Lower lobe of right lung (tissue), 2 donors: ENCODE measurements at regions not wholly inside any gene's neighbourhood (a gene's known extent, or its start where the extent isn't known, plus 50 kb on each side); places are given as distances from the start of the nearest gene placed in this dataset.

ENCODE experiments used
- ATAC-seq, 2 donors: fragments of 200-7000 bp; cut with Tn5 transposase; one replicate each; pipeline ENCODE4 v1.9.1; 2020 to 2022; ENCODE audit warnings: mild to moderate bottlenecking in 2 of 2, moderate library complexity in 2 of 2
- DNase-seq: peaks from one replicate; pipeline ENCODE4 v3.0.0-alpha.2; 2020
- H3K27ac ChIP-seq: fragments of 200-600 bp; one replicate; pipeline ENCODE4 v1.8.0; 2022
- H3K27me3 ChIP-seq: fragments of 200-600 bp; one replicate; pipeline ENCODE4 v1.8.0; 2022; ENCODE audit warnings: low read depth
- H3K36me3 ChIP-seq: fragments of 200-600 bp; one replicate; pipeline ENCODE4 v1.8.0; 2022; ENCODE audit warnings: mild to moderate bottlenecking
- H3K4me1 ChIP-seq: fragments of 200-600 bp; one replicate; pipeline ENCODE4 v1.8.0; 2022
- H3K4me3 ChIP-seq: fragments of 200-600 bp; one replicate; pipeline ENCODE4 v1.8.0; 2022; ENCODE audit warnings: mild to moderate bottlenecking
- H3K9me3 ChIP-seq: fragments of 200-600 bp; one replicate; pipeline ENCODE4 v1.8.0; 2022
- intact Hi-C: fragments of 100-400 bp; cut with DNase I; formaldehyde crosslinking; loops from one replicate; pipeline ENCODE4 v1.11.0; 2022
- TF ChIP-seq, protein P1 (sequence below): fragments of 200-600 bp; IDR thresholded peaks from one replicate; pipeline ENCODE4 v1.8.0; 2022; ENCODE audit warnings: antibody characterized with exemption, mild to moderate bottlenecking
- donor health status: DM: no; HTN: yes; CAD: no; lungs with severe emphysema.

DNA sequence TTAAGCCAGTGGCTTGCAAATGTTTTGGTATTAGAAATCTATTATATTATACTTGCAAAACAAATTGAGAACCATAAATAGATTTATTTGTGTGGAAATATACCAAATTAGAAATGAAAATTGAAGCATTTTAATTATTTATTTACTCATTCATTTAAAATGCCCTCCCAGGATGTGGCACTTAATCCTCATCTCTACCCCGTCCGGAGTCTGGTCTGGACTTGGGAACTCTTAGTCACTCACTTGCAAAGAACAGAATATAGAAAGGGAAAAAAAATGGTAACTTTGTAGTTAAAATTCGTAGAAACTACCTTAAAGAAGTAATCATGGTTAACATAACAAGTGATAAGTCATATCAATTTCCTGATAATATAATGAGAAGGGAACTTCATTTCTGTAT, 775.9 kb upstream of the INTU start:
- Histone ChIP-seq H3K27ac (no peak overlapping the region), H3K4me1 (no peaks in the 10 kb centered on the region), H3K4me3 (no peak overlapping the region), H3K36me3 (no peaks in the 10 kb centered on the region), H3K9me3 (peaks cover 4% of the 10 kb centered on the region), H3K27me3 (no peaks in the 10 kb centered on the region)
- TF ChIP-seq, protein P1, sequence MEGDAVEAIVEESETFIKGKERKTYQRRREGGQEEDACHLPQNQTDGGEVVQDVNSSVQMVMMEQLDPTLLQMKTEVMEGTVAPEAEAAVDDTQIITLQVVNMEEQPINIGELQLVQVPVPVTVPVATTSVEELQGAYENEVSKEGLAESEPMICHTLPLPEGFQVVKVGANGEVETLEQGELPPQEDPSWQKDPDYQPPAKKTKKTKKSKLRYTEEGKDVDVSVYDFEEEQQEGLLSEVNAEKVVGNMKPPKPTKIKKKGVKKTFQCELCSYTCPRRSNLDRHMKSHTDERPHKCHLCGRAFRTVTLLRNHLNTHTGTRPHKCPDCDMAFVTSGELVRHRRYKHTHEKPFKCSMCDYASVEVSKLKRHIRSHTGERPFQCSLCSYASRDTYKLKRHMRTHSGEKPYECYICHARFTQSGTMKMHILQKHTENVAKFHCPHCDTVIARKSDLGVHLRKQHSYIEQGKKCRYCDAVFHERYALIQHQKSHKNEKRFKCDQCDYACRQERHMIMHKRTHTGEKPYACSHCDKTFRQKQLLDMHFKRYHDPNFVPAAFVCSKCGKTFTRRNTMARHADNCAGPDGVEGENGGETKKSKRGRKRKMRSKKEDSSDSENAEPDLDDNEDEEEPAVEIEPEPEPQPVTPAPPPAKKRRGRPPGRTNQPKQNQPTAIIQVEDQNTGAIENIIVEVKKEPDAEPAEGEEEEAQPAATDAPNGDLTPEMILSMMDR: no peak
- ATAC-seq: no peak
- no peak for DNase-seq
- intact Hi-C loops: no loop called here

DNA sequence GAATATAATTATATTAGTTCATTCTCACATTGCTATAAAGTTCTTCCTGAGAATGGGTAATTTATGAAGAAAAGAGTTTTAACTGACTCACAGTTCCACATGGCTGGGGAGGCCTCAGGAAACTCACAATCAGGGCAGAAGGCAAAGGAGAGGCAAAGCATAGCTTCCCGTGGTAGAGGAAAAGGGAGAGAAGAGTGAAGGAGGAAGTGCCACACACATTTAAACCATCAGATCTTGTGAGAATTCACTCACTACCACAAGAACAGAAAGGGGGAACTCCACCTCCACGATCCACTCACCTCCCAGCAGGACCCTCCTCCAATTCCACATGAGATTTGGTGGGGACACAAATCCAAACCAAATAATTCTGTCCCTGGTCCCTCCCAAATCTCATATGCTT, 773.4 kb upstream of the INTU start:
- H3K4me1 ChIP-seq: no peaks in the 10 kb centered on the region
- H3K27ac ChIP-seq: no peak overlapping the region
- intact Hi-C loops: no loop called here
- no peak for DNase-seq
- no peaks in the 10 kb centered on the region for H3K27me3 ChIP-seq
- H3K36me3 ChIP-seq: no peaks in the 10 kb centered on the region
- H3K9me3 ChIP-seq: peaks cover 4% of the 10 kb centered on the region
- no peak for ATAC-seq
- TF ChIP-seq, protein P1: no peak
- H3K4me3 ChIP-seq: no peak overlapping the region

DNA sequence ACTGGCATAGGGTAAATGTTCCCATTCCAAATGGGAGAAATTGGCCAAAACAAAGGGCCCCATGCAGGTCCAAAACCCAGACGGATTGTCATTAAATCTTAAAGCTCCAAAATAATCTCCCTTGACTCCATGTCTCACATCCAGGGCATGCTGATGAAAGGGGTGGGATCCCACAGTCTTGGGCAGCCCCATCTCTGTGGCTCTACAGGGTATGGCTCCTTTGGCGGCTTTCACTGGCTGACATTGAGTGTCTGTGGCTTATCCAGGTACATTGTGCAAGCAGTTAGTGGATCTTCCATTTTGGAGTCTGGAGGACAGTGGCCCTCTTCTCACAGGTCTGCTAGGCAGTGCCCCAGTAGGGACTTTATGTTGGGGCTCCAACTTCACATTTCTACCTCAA, 772.9 kb upstream of the INTU start:
- Histone ChIP-seq H3K4me3 (no peak overlapping the region), H3K27me3 (no peaks in the 10 kb centered on the region), H3K4me1 (no peaks in the 10 kb centered on the region), H3K9me3 (peaks cover 4% of the 10 kb centered on the region), H3K36me3 (no peaks in the 10 kb centered on the region), H3K27ac (no peak overlapping the region)
- TF ChIP-seq, protein P1: no peak
- ATAC-seq (no peak), DNase-seq (no peak)
- intact Hi-C loops: no loop called here

DNA sequence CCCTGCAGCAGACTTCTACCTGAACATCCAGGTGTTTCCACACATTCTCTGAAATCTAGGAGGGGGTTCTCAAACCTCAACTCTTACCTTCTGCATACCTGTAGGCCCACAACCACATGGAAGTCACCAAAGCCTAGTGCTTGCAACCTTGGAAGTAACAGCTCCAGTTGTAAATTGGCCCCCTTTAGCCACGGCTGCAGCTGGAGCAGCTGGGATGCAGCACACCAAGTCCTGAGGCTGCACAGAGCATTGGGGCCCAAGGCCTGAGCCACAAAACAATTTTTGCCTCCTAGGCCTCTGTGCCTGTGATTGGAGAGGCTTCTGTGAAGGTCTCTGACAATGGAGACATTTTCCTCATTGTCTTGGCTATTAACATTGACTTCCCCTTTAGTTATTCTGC, 772.4 kb upstream of the INTU start:
- H3K27ac ChIP-seq: no peak overlapping the region
- no peak for ATAC-seq
- H3K36me3 ChIP-seq: no peaks in the 10 kb centered on the region
- H3K27me3 ChIP-seq: no peaks in the 10 kb centered on the region
- peaks cover 4% of the 10 kb centered on the region for H3K9me3 ChIP-seq
- TF ChIP-seq, protein P1: no peak
- DNase-seq: no peak
- H3K4me3 ChIP-seq: no peak overlapping the region
- no peaks in the 10 kb centered on the region for H3K4me1 ChIP-seq
- intact Hi-C loops: no loop called here

DNA sequence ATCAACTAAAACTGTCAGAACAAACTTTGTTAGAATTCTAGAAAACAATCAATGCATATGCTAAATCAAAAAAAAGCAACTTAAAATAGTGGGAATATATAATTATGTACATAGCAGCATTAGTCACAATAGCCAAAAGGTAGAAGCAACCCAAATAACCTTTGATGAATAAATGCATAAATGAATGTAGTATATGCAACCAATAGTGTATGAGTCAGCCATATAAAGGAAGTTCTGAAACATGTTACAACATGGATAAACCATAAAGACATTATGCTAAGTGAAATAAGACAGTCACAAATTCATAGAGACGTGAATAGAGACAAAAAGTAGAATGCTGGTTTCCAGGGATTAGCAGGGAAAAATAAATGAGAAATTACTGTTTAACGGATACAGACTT, 762.8 kb upstream of the INTU start:
- DNase-seq: no peak
- H3K9me3 ChIP-seq: peaks cover 4% of the 10 kb centered on the region
- no peak for ATAC-seq
- no peaks in the 10 kb centered on the region for H3K4me1 ChIP-seq
- no peak overlapping the region for H3K27ac ChIP-seq
- no peak overlapping the region for H3K4me3 ChIP-seq
- no peaks in the 10 kb centered on the region for H3K27me3 ChIP-seq
- TF ChIP-seq, protein P1: no peak
- no peaks in the 10 kb centered on the region for H3K36me3 ChIP-seq
- intact Hi-C loops: no loop called here

DNA sequence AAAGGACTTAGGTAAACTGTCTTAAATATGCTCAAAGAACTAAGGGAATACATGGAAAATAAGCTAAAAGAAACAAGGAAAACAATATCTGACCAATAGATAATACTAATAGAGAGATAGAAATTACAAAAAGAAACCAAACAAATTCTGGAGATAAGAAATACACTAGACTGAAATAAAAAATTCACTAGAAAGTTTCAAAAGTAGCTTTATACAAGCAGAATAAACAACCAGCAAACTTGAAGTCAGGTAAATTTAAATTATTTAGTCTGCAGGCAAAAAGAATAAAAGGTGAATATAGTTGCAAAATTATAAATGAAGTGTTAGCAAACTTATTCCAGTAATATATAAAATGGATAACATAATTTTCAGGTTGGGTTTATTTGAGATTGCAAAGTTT, 760.9 kb upstream of the INTU start:
- H3K9me3 ChIP-seq: peaks cover 4% of the 10 kb centered on the region
- no peaks in the 10 kb centered on the region for H3K27me3 ChIP-seq
- DNase-seq (no peak), ATAC-seq (no peak)
- intact Hi-C loops: no loop called here
- TF ChIP-seq, protein P1: no peak
- H3K36me3 ChIP-seq: no peaks in the 10 kb centered on the region
- no peaks in the 10 kb centered on the region for H3K4me1 ChIP-seq
- H3K4me3 ChIP-seq: no peak overlapping the region
- H3K27ac ChIP-seq: no peak overlapping the region
